ENCODE measurements at regions not wholly inside any gene's neighbourhood (a gene's known extent, or its start where the extent isn't known, plus 50 kb on each side); places are given as distances from the start of the nearest gene placed in this dataset.

- TF ChIP-seq TAF1 (IDR thresholded peaks at IDR 0.05; ENCODE audit: borderline replicate concordance, insufficient read depth, low read length) (no peak), POLR2AphosphoS5 (IDR thresholded peaks at IDR 0.05; ENCODE audit: low read depth, low read length) (no peak), SIN3A (IDR thresholded peaks at IDR 0.05; ENCODE audit: borderline replicate concordance, insufficient read depth, low read length) (no peak)
- TF ChIP-seq, protein P1, sequence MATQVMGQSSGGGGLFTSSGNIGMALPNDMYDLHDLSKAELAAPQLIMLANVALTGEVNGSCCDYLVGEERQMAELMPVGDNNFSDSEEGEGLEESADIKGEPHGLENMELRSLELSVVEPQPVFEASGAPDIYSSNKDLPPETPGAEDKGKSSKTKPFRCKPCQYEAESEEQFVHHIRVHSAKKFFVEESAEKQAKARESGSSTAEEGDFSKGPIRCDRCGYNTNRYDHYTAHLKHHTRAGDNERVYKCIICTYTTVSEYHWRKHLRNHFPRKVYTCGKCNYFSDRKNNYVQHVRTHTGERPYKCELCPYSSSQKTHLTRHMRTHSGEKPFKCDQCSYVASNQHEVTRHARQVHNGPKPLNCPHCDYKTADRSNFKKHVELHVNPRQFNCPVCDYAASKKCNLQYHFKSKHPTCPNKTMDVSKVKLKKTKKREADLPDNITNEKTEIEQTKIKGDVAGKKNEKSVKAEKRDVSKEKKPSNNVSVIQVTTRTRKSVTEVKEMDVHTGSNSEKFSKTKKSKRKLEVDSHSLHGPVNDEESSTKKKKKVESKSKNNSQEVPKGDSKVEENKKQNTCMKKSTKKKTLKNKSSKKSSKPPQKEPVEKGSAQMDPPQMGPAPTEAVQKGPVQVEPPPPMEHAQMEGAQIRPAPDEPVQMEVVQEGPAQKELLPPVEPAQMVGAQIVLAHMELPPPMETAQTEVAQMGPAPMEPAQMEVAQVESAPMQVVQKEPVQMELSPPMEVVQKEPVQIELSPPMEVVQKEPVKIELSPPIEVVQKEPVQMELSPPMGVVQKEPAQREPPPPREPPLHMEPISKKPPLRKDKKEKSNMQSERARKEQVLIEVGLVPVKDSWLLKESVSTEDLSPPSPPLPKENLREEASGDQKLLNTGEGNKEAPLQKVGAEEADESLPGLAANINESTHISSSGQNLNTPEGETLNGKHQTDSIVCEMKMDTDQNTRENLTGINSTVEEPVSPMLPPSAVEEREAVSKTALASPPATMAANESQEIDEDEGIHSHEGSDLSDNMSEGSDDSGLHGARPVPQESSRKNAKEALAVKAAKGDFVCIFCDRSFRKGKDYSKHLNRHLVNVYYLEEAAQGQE (IDR thresholded peaks at IDR 0.05; ENCODE audit: insufficient read depth in 1 of 2, low read depth in 2 of 2, low read length in 2 of 2), result no peak
Measured at GRCh38 chr6:138657065-138657425, 116.5 kb upstream of the CCDC28A start.

Measured in PFSK-1 (cell line).